ENCODE measurements at regions not wholly inside any gene's neighbourhood (a gene's known extent, or its start where the extent isn't known, plus 50 kb on each side); places are given as distances from the start of the nearest gene placed in this dataset.

GRCh38 chr5:40331616-40332015 is 348.1 kb upstream of the PTGER4 start:
- TF ChIP-seq, protein P1, sequence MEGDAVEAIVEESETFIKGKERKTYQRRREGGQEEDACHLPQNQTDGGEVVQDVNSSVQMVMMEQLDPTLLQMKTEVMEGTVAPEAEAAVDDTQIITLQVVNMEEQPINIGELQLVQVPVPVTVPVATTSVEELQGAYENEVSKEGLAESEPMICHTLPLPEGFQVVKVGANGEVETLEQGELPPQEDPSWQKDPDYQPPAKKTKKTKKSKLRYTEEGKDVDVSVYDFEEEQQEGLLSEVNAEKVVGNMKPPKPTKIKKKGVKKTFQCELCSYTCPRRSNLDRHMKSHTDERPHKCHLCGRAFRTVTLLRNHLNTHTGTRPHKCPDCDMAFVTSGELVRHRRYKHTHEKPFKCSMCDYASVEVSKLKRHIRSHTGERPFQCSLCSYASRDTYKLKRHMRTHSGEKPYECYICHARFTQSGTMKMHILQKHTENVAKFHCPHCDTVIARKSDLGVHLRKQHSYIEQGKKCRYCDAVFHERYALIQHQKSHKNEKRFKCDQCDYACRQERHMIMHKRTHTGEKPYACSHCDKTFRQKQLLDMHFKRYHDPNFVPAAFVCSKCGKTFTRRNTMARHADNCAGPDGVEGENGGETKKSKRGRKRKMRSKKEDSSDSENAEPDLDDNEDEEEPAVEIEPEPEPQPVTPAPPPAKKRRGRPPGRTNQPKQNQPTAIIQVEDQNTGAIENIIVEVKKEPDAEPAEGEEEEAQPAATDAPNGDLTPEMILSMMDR (conservative IDR thresholded peaks at IDR 0.05; ENCODE audit: low read length), result no peak
- TF ChIP-seq EZH2phosphoT487 (IDR thresholded peaks at IDR 0.05; ENCODE audit: borderline replicate concordance), result no peak

Measured in Loucy (cell line).